Stimulated activated CD8-positive, alpha-beta memory T cell treated with anti-CD3 and anti-CD28 coated beads, Interleukin-7, amount 100 ng/mL, for 48 hours (primary cell): ENCODE measurements at regions not wholly inside any gene's neighbourhood (a gene's known extent, or its start where the extent isn't known, plus 50 kb on each side); places are given as distances from the start of the nearest gene placed in this dataset.
"Not testable (repeated sequence)": the region's sequence is repeated elsewhere in the genome, so short reads cannot be mapped to it uniquely, and the experiment has no call there.

Experiments
- DNase-seq, 2 donors: peaks; one replicate each; pipeline ENCODE4 v3.0.0-alpha.2; 2020; ENCODE audit warnings: low read depth in 1 of 2; ENCODE audit errors: extremely low read depth in 1 of 2

- DNase-seq: no peak
Measured at GRCh38 chr17:71173991-71174390, 946.8 kb upstream of the SOX9 start.

- DNase-seq: no peak
Measured at GRCh38 chr17:71176331-71176730, 944.5 kb upstream of the SOX9 start.

- no peak for DNase-seq
Measured at GRCh38 chr17:71176928-71177443, 943.8 kb upstream of the SOX9 start.

GRCh38 chr17:71180801-71181385 is 939.9 kb upstream of the SOX9 start:
- DNase-seq: no peak

- DNase-seq: no peak
Measured at GRCh38 chr17:71183066-71183660, 937.7 kb upstream of the SOX9 start.

GRCh38 chr17:71184716-71185115 is 936.1 kb upstream of the SOX9 start:
- DNase-seq: no peak

GRCh38 chr17:71187145-71187878 is 933.5 kb upstream of the SOX9 start:
- DNase-seq: no peak

GRCh38 chr17:71188811-71189492 is 931.9 kb upstream of the SOX9 start:
- DNase-seq: no peak

- DNase-seq: no peak
Measured at GRCh38 chr17:71189493-71189831, 931.4 kb upstream of the SOX9 start.

- DNase-seq: no peak
Measured at GRCh38 chr17:71192039-71192555, 928.7 kb upstream of the SOX9 start.

- no peak for DNase-seq
Measured at GRCh38 chr17:71192848-71193247, 928.0 kb upstream of the SOX9 start.

GRCh38 chr17:71200597-71200996 is 920.2 kb upstream of the SOX9 start:
- DNase-seq: no peak

GRCh38 chr17:71201639-71202038 is 919.2 kb upstream of the SOX9 start:
- no peak for DNase-seq

GRCh38 chr17:71202449-71202848 is 918.4 kb upstream of the SOX9 start:
- DNase-seq: no peak

- no peak for DNase-seq
Measured at GRCh38 chr17:71203953-71204352, 916.9 kb upstream of the SOX9 start.

- DNase-seq: not testable (repeated sequence)
Measured at GRCh38 chr17:71205951-71206350, 914.9 kb upstream of the SOX9 start.

- DNase-seq: no peak
Measured at GRCh38 chr17:71208111-71208704, 912.6 kb upstream of the SOX9 start.

- no peak for DNase-seq
Measured at GRCh38 chr17:71213936-71214335, 906.9 kb upstream of the SOX9 start.

- no peak for DNase-seq
Measured at GRCh38 chr17:71217769-71218168, 903.1 kb upstream of the SOX9 start.

GRCh38 chr17:71224824-71225575 is 895.8 kb upstream of the SOX9 start:
- DNase-seq: no peak
